Colonic mucosa (tissue), 4 donors: ENCODE measurements at regions not wholly inside any gene's neighbourhood (a gene's known extent, or its start where the extent isn't known, plus 50 kb on each side); places are given as distances from the start of the nearest gene placed in this dataset.

ENCODE experiments used
- DNase-seq: peaks from one replicate; pipeline ENCODE4 v3.0.0-alpha.2; 2020
- H3K27ac ChIP-seq: fragments of 200-600 bp; one replicate; pipeline ENCODE4 v1.8.0; 2021
- H3K27me3 ChIP-seq: fragments of 200-600 bp; one replicate; pipeline ENCODE4 v1.8.0; 2021
- H3K36me3 ChIP-seq: fragments of 200-600 bp; one replicate; pipeline ENCODE4 v1.8.0; 2021
- H3K4me1 ChIP-seq: fragments of 200-600 bp; one replicate; pipeline ENCODE4 v1.8.0; 2021; ENCODE audit warnings: mild to moderate bottlenecking
- H3K4me3 ChIP-seq: fragments of 200-600 bp; one replicate; pipeline ENCODE4 v1.8.0; 2021
- H3K9ac ChIP-seq, 2 donors: one replicate each; pipeline ENCODE4 v1.7.0; 2013; ENCODE audit warnings: control low read depth in 2 of 2, low read depth in 2 of 2, low read length in 2 of 2
- H3K9me3 ChIP-seq: fragments of 200-600 bp; one replicate; pipeline ENCODE4 v1.8.0; 2021
- intact Hi-C: fragments of 100-400 bp; cut with DNase I; formaldehyde crosslinking; loops from one replicate; pipeline ENCODE4 v1.14.1; 2022
- TF ChIP-seq, protein P1 (sequence below): fragments of 200-600 bp; IDR thresholded peaks from one replicate; pipeline ENCODE4 v1.8.0; 2022; ENCODE audit warnings: antibody characterized with exemption, mild to moderate bottlenecking
- donor health status: healthy.
- donor health status: DM: no; HTN: no; CAD: no.
- donor health status: DM: no; HTN: no; CAD: no.

DNA sequence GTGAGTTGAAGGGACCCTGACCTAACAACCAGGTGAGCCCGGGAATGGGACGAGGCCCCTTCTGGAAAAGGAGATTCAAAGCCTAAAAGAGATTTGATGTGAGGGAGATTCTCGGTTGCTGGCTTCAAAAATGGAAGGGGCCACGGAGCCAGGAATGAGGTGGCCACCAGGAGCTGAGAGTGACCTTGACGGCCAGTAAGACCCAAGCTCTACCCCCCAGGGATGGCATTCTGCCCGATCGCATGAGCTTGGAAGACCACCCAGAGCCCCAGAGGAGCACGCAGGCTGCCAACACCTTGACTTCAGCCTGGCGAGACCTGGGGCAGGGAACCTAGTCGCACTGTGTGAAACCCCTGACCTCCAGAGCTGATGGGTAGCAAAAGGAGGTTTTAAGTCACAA, 163.9 kb downstream of the BMP7 start:
- no peaks in the 10 kb centered on the region for H3K27me3 ChIP-seq

DNA sequence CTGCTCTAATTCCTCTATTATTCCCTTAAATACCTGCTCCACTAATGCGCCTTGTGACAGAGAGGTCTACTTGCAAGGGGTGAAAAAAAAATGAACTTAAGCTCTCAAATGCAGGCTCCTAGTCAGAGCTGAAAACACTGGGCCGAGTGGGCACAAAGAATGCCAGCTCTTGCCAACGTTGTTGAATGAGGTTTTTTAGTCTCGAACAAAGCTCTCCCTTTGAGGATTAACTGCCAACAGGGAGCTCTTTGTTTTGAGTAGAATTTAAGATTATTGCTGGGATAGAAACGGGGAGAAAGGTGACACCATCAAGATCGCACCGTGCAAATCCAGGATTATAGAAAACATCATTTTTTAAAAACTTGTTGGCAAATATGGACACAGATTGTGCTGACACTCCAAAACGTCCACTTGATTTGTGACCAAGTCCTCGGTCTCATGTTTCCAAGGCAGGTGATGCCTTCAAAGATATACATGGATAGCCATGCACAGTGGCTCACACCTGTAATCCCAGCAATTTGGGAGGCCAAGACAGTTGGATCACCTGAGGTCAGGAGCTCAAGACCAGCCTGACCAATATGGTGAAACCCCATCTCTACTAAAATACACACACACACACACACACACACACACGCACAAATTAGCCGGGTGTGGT, 163.2 kb downstream of the BMP7 start:
- Histone ChIP-seq H3K27ac (no peak overlapping the region), H3K4me1 (no peaks in the 10 kb centered on the region), H3K9me3 (no peaks in the 10 kb centered on the region), H3K9ac (no peak overlapping the region), H3K36me3 (no peaks in the 10 kb centered on the region), H3K27me3 (no peaks in the 10 kb centered on the region), H3K4me3 (no peak overlapping the region)
- intact Hi-C loops = no loop called here
- TF ChIP-seq, protein P1, sequence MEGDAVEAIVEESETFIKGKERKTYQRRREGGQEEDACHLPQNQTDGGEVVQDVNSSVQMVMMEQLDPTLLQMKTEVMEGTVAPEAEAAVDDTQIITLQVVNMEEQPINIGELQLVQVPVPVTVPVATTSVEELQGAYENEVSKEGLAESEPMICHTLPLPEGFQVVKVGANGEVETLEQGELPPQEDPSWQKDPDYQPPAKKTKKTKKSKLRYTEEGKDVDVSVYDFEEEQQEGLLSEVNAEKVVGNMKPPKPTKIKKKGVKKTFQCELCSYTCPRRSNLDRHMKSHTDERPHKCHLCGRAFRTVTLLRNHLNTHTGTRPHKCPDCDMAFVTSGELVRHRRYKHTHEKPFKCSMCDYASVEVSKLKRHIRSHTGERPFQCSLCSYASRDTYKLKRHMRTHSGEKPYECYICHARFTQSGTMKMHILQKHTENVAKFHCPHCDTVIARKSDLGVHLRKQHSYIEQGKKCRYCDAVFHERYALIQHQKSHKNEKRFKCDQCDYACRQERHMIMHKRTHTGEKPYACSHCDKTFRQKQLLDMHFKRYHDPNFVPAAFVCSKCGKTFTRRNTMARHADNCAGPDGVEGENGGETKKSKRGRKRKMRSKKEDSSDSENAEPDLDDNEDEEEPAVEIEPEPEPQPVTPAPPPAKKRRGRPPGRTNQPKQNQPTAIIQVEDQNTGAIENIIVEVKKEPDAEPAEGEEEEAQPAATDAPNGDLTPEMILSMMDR = no peak
- DNase-seq = no peak

More for the DNA sequence above, 163.9 kb downstream of the BMP7 start:
- DNase-seq = no peak
- Histone ChIP-seq H3K4me3 (no peak overlapping the region), H3K27ac (no peak overlapping the region), H3K4me1 (no peaks in the 10 kb centered on the region), H3K36me3 (no peaks in the 10 kb centered on the region), H3K9ac (no peak overlapping the region), H3K9me3 (no peaks in the 10 kb centered on the region)
- intact Hi-C loops = no loop called here
- TF ChIP-seq, protein P1 = no peak

DNA sequence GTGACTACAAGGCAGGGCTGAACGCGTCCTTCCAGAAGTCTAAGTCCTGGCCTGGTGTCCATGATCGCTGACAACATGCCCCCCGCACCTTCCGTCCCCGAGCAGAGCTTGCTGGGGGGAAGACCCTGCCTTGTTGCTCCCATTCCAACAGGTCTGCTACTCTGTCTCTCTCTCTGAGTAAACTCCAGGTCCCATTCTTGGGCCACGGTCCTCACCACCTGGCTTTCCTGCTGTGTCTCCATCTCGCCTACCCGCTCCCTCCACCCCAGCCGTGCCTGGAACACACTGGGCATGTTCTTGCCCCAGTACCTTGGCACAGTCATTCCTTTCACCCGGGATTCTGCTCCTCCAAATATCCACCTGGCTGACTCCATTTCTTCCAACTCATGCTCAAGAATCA, 162.3 kb downstream of the BMP7 start:
- Histone ChIP-seq H3K9ac (no peak overlapping the region), H3K36me3 (no peaks in the 10 kb centered on the region), H3K4me1 (no peaks in the 10 kb centered on the region), H3K9me3 (no peaks in the 10 kb centered on the region), H3K4me3 (no peak overlapping the region), H3K27me3 (no peaks in the 10 kb centered on the region), H3K27ac (no peak overlapping the region)
- no peak for DNase-seq
- TF ChIP-seq, protein P1 = no peak
- intact Hi-C loops = no loop called here

DNA sequence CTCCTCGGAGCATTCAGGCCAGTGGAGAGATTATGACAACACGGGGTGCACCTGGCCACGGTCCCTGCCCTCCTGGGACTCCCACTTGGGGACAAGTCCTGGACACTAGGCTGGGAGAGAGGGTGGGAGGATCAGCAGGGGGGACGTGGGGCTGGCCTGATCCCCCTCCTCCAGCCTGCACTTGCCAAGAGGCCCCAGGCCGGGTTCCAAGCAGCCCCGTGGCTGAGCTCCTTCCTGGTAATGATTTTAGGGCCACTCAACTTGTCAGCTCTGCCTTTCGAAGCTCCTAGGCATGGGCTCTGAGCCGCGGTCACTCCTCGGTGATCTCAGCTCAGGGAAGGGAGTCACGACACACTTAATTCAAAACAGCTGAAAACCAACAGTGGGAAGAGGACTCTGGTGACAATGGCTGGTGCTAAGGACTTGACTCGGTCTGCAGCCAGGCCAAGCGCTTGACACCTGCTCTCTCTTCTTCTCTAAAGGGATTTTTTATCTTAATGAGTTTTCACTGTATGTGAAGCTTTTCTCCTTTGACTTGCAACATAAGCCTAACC, 161.7 kb downstream of the BMP7 start:
- no peaks in the 10 kb centered on the region for H3K27me3 ChIP-seq
- H3K9me3 ChIP-seq = no peaks in the 10 kb centered on the region
- no peak overlapping the region for H3K4me3 ChIP-seq
- H3K4me1 ChIP-seq = no peaks in the 10 kb centered on the region
- H3K27ac ChIP-seq = no peak overlapping the region
- TF ChIP-seq, protein P1 = no peak
- intact Hi-C loops = no loop called here
- no peak for DNase-seq
- no peak overlapping the region for H3K9ac ChIP-seq
- H3K36me3 ChIP-seq = no peaks in the 10 kb centered on the region

DNA sequence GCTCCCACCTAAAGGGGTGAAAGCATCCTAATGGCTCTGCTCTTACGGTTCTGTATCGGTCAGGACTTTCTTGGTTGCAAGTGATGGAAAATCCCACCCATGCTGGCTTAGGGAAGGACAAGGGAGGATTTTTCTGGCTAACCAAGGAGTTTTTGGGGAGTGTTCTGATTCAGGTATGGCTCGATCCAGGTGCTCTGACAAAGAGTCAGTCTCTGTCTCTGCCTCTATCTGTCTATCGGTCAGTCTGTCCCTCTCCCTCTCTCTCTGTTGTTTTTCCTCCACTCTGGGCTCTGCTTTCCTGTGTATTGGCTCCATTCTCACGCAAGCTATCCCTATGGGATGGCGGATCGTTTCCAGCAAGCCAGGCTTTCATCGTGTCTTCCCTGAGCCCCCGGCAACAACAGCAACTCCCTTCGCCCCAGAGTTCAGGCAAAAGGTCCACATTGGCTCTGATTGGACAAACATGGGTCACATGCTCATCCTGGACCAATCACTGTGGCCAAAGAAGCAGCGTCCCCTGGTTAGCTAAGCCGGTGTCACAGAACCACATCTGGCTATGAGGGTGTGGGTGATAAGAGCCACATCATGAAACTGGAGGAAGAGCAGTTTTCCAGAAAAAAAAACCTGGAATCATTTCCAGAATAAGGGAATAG, 160.3 kb downstream of the BMP7 start:
- Histone ChIP-seq H3K27ac (no peak overlapping the region), H3K27me3 (no peaks in the 10 kb centered on the region)

More for the DNA sequence above, 160.3 kb downstream of the BMP7 start:
- DNase-seq = no peak
- Histone ChIP-seq H3K4me3 (no peak overlapping the region), H3K9ac (no peak overlapping the region), H3K4me1 (no peaks in the 10 kb centered on the region), H3K9me3 (no peaks in the 10 kb centered on the region), H3K36me3 (no peaks in the 10 kb centered on the region)
- TF ChIP-seq, protein P1 = no peak
- intact Hi-C loops = no loop called here
